NCI-H345 (cell line): ENCODE measurements at regions not wholly inside any gene's neighbourhood (a gene's known extent, or its start where the extent isn't known, plus 50 kb on each side); places are given as distances from the start of the nearest gene placed in this dataset.
"Not testable (repeated sequence)": the region's sequence is repeated elsewhere in the genome, so short reads cannot be mapped to it uniquely, and the experiment has no call there.

Experiments
- DNase-seq: peaks from one replicate; lab custom pipeline; 2025; lab: John Stamatoyannopoulos, UW

DNA sequence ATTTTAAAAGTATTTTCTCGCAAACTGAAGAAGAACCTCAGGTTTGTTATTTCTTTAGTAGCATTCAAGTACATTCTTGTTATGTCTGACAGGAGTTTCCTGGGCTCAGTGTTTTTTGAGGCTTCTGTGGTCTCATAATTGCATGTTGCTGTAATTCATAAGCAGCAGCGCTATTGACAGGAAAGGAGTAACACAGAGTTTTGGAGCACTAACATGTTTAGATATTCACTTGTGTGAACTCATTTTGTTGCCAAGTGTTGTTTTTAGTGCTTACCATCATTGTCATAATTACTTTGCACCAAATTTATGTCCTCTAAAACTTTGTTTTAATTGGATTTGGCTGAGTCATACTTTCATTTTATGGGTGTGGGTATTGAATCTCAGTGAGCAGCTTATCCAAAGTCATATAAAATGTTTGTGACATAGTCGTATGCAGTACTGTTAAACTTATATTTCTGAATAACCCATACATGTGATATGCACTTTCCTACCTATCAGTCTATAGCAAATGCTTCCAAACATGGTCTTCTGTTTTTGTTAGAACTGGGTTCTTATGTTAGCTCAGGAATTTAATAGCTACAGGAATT, 358.7 kb upstream of the CTSO start:
- DNase-seq: no peak

DNA sequence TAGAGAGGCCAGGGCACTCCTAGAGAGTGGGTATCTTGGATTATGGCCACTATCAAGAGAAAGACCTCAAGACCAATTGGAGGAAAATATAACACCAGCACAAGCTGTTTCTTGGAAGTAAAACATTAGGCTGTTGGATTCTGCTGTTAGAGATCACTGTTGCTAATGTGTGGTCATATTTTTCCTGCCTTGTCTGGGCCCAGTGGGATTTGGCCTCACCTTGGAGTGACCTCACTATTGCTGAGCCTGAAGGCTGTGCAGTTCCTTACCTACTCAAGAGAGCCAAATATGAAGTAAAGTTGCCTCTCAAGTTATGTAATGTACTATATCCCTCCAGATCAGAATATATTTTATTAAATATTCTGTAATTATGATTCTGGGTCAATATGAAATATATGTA, 355.4 kb upstream of the CTSO start:
- no peak for DNase-seq

DNA sequence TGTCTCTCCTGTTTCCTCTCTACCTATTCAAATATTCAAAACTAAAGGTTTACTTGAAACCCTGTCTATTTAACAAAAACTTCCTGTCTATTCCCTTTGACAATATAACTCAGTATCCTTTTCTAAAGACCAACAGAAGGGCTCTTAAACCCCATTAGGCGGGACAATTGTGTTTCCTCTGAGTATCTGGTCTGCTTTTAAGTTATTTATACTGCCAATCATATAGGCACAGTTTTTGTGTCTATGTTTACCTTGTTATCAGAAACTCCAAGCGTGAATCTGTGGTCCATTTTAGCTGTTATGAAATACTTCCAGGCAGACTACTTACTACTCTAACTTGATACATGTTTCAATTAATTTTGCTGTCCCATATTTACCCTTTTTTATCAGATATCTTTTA, 350.0 kb upstream of the CTSO start:
- peak; percentile 59 for DNase-seq

DNA sequence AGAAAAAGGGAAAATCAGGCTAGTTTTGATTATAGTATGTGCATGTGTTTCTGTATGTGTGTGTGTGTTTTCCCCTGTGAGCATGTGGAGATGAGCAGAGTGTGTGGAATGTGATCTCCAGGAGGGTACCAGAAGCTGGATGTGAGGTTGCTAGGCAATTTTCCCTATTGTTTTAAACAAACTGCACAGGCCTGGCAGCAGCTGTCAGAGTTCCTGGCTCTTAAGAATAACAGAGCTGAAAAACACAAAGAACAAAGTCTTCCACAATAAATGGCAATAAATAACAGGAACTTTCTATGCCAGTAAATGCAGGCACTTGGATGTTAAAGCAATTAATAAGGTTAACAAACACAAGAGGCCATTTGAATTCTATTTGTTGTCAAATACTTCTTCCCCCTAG, 344.6 kb upstream of the CTSO start:
- DNase-seq: peak; percentile 36

DNA sequence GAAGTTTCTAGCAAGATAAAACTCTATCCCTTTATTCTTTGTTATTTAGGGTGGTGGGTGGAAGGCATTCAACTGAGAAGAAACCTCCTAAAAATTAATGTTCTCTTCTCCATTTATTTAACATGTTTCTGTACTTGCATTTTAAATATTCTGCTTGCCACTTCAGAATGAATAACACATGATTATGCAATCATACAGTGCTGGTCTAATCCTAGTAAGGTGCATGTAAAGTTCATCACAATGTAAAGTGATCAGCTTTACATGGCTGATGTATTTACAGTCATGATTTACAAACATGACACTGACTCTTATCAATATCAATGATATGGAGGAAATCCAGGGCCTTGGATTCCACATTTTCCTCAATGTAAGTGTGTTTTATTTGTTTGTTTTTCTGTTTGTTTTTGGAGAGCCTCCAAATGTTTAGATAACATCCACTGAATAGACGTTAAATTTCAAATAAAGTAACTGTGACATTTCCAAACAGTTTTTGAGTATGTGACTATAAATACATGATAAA, 342.1 kb upstream of the CTSO start:
- no peak for DNase-seq

DNA sequence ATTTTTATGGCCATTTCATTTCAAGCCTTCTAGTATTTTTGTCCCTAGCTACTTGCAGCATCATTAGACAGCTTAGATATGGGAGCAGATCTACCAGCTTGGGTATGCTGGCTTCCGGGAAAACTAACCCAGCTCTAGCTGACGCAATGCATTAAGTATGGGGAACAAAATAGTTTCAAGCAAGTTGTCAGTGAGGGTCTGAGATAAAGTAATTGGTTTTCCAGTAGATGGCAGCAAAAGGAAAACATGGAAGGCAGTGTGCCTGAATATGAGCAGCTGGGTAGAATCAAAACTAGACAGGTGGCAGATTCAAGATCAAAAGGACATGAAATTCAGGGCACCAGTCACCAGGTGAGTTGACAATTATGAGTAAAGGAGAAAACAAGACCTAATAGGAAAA, 340.9 kb upstream of the CTSO start:
- peak; percentile 32 for DNase-seq

DNA sequence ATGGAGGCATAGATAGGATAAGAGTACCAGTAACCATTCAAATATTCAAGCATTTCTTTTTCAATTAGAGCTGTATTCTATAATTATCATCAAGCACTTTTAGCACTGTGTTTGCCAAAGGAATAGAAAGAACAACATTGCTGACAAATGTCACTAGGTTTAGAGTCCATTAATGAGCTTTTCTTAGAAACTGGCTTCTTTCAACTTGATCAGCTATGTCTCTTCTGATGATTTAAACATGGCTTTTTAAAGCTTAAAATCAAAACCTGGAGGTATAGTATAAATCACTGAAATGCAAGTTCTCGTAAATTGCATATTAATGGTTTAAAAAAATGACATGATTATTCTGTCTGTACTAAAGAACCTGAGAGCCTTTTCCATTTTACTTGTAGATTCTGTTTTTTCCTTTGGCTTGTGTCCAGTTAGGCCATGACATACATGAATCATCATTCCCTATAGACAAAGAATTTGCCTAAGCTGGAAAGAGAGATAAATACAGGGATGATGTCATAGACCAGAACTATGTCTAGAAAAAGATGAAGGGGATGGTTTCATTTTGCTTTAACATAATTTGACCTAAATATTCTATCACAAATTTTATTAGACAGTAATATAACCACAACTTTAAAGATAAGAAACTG, 340.1 kb upstream of the CTSO start:
- no peak for DNase-seq

DNA sequence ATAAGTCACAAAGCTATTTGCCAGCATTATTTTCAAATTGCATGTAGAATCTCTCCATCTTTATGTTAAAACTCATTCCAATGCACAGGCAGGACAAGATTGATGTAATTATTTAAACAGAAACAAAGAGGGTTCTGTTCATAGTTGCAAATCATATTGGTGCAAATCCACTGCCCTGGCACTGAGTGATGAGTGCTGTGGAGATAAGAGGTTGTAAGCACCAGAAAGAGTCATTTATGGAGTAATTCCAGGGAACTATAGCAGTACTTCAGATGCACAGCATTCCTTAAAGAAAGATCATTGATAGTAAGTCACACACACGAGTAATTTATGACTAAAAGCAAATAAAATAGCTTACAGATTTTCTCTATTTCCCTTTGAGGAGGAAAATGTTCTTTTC, 337.7 kb upstream of the CTSO start:
- DNase-seq: no peak

DNA sequence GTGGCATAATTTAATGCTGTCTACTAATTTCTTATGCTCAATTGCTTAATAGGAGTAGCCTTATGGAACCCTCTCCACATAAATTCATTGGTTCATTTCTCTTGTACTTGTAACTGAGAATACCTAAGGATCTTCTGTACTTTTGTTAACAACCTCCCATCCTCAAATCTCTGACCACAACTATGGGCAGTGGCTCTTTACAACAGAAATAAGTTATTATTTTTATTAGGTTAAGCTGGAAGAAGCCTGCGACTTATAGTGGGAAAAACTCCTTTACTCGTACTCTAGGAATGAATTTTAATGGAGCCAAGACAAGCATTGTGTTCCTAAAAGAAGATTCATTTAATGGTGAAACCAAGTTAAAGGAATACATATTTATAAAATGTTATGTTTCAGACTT, 337.1 kb upstream of the CTSO start:
- no peak for DNase-seq

DNA sequence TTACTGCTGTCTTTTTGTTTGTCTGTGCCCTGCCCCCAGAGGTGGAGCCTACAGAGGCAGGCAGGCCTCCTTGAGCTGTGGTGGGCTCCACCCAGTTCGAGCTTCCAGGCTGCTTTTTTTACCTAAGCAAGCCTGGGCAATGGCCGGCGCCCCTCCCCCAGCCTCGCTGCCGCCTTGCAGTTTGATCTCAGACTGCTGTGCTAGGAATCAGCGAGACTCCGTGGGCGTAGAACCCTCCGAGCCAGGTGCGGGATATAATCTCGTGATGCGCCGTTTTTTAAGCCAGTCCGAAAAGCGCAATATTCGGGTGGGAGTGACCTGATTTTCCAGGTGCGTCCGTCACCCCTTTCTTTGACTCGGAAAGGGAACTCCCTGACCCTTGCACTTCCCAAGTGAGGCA, 336.4 kb upstream of the CTSO start:
- DNase-seq: not testable (repeated sequence)

DNA sequence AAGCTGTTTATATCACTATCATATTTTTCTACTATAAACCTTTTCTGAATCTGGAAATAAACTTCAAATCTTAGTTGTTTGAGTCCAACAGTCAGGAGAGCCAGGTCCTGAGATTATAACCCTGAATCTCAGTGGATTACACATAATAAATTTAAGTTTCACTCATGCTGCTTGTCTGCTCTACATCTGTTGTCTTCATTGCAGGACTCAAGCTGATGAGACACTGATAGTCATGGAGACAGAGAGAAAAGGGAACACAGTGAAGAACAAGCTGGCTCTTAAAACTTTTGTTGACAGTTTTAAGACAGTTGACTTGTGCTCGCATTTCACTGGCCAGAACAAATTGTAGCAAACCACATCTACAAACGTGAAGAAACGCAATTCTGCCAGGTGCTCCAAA, 327.0 kb upstream of the CTSO start:
- no peak for DNase-seq

DNA sequence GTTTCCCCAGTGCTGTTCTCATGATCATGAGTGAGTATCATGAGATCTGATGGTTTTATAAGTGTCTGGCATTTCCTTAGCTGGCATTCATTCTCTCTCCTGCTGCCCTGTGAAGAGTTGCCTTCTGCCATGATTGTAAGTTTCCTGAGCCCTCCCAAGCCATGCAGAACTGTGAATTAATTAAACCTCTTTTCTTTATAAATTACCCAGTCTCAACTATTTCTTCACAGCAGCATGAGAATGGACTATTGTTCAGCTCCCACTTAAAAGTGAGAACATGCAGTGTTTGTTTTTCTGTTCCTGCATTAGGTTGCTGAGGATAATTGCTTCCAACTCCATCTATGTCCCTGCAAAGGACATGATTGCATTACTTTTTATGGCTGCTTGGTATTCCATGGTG, 311.7 kb upstream of the CTSO start:
- no peak for DNase-seq

DNA sequence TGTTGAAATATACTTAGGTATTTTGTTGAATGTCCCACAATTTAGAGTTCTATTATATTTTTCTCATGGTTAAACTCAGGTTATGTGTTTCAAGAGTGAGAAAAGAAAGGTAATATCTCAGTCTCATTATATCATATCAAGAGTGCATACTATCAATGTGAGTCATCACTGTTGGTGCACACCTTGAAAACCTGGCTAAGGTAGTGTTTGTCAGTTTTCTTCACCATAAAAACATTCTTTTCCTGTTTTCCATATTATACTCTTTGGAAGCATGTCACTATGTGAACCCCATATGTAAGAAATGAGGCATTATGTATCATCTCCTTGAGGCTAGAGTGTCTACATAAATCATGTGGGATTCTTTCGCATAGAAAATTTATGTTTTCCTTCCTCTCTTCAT, 307.6 kb upstream of the CTSO start:
- DNase-seq: no peak

DNA sequence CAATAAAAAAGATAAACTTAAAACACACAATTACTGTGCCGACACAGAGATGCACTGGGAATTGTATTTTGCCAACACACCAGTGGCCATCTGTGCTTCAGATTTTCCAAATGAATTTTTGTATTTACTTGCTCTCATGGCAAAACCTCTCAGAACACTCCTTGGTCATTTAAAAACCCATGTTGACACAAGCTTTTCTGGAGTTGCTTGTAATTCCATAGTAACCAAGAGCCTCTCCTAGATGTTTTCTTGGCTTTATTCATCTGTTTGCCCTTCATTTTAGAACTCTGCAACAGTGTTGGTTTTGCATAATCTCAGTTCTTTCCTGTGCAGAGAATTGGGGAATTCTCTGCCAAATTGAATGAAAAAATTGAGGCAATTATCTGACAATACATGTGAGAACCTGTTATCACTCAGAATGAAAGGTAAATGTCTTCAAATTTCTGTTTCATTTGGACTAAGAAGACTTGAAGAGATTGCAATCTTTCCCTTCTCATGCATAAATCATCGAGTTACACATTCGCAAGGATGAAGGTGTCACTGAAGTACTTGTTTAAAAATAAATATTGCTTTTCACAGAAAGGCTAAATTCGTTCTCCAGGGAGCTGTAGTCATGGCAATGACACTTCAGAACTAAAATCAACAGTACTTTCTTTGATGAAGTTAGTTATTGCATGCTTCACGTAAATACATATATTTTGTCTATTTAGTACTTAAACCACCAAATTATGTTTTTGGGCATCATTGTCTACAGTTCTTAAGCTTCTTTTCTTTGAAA, 301.8 kb upstream of the CTSO start:
- DNase-seq: peak; percentile 59

DNA sequence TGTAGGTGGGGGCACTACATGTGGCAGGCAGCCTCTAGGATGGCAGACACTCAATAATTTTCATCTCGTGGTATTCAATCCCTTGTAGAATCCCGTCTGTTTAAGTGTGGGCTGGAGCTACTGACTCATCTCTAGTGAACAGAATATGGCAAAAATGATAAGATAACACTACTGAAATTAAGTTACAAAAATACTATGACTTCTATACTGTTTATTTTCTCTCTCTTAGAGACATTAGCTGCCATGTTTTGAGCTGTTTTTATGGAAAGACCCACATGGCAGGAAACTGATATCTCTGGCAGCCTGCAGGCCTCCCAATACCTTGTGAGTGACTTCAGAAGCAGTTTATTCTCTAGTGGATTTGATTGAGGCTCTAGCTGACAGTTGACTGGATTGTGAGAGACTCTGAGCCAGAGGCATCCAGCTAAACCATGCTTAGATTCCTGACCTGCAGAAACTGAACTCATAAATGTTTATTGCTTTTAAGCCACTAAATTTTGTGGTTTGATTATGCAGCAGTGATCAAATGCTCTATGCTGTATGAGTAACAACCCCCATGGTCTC, 298.8 kb upstream of the CTSO start:
- no peak for DNase-seq

DNA sequence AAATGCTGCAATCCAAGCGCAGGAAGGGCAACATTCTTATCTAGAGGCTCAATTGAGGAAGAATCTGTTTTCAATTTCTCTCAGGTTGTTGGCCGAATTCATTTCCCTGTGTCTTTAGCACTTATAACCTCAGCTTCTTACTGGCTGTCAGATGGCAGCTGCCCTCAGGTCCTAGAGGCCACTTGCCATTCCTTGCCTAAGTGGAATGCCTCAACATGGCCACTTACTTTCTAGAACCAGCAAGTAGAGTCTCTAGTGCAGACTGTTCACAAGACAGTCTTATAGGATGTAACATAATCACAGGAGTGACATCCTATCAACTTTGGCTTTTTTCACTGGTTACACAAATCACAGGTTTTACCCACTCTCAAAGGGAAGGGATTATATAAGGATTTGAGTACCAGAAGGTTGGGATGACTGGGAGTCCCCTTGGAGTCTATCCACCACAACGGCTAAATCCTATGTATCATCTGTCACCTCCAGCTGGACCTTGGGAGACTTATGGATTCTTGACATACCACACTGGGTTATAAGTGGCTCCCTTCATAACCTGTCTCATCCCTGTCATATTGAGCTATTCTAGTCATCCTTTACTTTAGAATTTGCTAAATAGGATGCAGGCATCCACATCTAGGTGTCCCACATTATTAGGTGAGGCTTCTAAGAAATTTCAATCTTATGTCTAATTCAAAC, 297.9 kb upstream of the CTSO start:
- no peak for DNase-seq

DNA sequence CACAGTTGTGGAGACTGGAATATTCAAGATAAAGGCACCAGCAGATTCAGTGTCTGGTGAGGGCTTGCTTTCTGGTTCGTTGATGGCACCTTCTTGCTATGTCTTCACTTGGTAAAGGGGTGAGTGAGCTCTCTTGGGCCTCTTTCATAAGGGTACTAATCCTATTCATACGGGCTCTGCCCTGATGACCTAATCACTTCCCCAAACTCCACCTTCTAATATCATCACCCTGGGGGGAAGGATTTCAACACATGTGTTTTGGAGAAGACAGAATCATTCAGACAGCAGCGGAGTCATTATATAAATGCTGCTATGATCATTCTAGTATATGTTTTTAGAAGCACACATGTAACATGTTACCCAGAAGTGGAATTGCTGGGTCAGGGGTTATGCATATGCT, 295.3 kb upstream of the CTSO start:
- no peak for DNase-seq

DNA sequence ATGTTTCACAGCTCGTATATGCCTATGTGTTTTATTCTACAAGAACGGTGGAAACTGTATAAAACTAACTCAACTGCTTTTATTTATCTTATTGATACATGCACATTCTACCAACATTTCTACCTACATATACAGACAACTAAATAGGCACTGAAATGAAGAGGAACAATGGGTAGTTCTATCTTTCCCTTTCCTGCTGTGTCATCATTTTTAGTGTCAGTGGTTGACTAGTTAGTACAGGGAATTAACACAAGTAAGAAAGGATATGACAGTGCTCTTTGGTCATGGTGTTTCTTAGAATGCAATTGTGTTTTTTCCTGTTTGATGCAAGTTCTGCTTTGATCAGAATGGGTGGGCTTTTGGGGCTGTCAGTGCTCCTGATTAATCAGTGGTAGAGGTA, 293.8 kb upstream of the CTSO start:
- no peak for DNase-seq

DNA sequence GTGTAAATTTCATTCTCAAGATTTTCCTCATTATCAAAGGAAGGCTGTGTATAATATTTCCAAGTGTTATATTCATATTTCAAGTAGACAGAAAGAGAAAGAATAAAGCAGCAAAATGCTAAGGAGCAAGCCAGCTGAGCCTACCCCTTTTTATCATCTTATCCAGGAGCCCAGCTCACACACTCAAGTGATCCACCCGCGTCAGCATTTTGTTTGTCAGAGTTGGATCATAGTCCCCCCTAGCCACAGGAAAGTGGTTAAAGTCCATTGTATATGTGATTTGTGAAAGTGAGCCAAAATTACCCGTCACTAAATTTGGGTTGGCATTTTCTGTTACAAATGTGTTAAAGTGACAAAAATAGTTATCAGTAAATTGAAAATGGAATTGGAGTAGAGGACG, 289.3 kb upstream of the CTSO start:
- no peak for DNase-seq

DNA sequence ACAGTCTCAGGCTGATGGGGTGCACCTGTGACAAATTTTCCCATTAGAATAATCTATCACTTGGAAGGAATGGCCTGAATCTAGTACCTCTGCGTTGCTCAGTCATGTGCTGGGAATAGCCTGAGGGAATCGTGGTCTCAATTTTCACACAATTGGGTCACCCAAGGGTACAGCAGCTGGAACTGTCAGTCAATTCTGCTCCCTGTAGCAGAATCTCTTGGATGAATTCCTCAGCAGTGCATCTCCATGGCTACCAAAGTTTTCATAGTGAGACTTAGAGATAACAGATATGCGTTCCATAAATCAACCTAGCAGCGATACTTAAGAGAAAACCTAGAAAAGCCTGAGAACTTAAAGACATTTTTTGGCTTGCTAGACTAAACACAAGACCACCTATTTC, 288.7 kb upstream of the CTSO start:
- no peak for DNase-seq

DNA sequence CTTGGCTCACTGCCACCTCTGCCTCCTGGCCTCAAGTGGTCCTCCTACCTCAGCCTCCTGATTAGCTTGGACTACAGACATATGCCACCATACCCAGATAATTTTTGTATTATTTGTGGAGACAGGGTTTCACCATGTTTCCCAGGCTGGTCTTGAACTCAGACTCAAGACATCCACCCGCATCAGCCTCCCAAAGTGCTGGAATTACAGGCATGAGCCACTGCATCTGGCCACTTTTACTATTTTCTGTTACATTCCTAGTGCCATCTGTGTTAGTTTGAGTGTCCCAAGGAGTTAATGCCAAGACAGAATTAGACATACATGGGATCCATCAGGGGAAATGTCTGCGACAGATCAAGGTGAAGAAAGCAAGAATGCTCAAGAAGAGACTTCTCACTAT, 288.2 kb upstream of the CTSO start:
- no peak for DNase-seq

DNA sequence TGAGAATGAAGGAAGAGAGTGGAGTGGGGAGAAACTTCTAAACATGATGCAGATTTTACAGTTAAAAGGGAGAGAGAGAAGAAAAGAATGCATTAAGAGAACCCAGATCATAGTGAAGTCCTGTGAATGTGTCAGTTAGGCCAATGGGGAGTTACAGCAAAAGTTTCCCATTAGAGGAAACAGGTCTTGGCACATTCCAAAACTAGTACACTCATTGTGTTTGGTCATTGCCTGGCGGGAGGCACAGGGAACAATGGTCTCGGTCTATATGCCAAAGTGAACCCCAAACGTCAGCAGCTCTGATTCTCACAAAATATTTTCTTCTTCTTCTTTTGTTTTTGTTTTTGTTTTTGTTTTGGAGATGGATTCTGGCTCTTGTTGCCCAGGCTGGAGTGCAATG, 284.5 kb upstream of the CTSO start:
- no peak for DNase-seq

DNA sequence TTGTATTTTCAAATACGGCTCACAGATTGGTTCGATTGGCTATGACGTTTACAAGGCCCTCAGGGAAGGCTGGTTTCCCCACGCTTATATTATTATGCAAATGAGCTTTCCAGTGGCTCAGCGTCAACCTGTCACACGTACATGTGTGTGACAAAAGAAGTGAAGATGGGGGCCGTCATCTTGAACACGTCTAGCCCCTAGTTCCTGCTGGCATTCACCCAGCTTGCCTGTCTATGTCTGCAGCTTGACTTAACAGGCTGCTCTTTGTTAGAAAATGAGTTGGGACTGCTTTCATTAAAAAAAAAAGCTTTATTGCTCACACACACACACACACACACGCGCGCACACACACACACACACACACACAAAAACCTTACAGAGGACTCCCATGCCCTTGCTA, 283.6 kb upstream of the CTSO start:
- DNase-seq: no peak
